T-helper 1 cell treated with Interleukin-12 subunit alpha and Interleukin-12 subunit beta and Interleukin-4 antibody, amounts not matched to agents 30 ng/mL and 1 ng/mL, for 36 hours (primary cell): ENCODE measurements at regions not wholly inside any gene's neighbourhood (a gene's known extent, or its start where the extent isn't known, plus 50 kb on each side); places are given as distances from the start of the nearest gene placed in this dataset.
"Not testable (repeated sequence)": the region's sequence is repeated elsewhere in the genome, so short reads cannot be mapped to it uniquely, and the experiment has no call there.

Experiments
- intact Hi-C: fragments of 100-400 bp; cut with micrococcal nuclease; formaldehyde crosslinking; loops from one replicate; pipeline ENCODE4 v1.15.1; 2024

DNA sequence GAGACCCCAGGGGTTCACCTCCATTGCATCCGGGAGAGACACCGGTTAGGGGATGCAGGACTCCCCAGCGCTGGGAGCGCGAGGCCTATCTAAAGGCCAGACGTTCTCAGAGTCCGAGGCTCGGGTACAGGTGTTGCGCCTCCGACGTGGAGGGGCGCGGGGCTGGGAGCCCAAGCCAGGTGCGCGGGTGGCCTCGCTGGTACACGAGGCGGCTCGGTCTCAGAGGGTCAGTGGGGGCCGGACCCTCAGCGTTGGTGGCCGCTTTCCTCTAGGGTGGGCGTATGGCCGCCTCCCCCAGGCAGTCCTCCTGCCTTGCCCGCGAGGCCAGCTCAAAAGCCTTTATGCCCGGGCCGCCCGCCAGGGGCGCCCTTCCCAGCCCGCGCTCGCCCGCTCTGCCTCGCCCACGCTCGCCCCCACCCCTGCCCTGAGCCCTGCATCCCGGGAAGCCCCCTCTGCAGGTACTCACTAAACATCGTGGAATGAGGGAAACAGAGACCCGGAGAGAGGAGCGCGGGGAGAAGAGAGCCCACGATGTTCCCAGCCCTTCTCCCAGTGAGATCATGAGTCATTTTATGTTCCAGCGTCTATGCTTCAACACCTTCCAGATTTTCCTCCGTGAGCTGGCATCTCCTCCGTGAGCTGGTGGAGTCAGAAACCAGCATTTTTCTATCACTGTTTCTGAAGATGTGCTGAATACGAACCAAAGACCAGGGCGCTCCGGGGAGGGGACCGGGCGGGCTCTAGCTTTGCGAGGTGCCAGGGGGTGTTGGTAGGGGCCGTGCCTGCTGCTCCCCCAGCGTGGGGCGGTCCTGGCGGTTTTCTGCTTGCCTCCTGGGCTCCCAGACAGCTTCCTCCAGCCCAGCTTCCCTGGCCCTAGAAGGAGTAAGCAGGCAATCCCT, 73.8 kb downstream of the DIO3 start:
- intact Hi-C loops, result no loop called here

DNA sequence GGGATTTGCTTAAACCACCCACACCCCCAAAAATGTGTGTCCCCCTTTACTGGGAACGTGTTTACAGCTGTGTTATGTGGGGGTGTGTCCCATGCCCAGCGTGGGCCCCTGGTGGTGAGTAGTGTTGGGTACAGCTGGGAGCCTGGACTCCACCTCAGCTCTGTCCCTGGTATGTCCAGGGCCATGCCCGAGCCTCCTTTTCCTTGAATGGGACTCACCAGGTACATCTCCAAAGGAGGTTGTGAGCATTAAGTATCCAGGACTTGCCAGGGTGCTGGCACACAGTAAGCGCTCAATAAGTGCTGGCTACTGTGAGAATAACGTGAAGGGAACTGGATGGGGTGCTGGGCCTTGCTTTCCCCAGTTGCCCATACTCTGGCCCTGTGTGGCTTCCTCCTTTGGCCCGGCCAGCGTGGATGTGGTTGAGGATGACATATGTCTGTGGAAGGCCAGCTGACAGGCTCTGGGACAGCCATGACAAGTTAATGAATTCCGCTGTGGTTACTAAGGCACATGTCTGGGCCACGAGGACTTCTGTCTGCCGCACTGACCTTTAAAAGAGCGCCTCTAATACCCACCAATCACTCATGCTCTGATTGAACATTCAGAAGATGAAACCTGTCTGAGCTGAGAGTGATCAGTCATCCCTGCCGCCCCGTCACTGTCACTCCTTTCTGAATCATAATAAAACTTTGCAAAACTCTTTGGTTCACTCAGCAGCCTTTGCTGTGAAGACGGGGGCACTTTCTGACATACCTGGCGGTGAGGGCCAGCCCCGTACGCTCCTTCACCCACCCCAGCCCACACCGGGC, 74.7 kb downstream of the DIO3 start:
- intact Hi-C loops, result no loop called here

DNA sequence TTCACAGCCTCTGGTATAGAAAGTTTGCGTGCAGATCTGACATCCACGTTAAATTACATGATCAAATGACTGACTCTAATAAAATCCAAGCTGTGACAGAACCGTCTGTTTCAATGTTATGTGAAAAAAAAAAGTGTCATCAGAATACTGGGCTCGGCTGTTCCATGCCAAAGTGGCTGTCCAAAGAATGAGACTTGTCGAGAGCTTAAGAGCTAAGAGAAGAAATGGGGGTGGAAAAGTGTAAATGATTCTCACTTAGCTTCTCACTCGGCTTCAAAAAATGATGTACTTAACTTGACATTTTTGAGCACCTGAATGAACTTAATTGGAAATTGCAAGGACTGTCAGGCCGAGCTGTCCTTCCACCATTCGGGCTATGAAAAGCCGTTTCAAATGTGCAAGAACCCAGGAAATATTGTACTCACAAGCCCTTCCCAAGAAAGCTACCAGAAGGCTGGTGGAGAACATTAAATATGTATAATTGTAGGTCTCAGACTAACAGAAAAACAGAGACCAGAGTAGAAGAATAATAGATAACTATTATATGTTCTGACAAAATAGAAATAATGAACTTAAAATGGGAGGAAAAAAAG, 78.0 kb downstream of the DIO3 start:
- intact Hi-C loops, result no loop called here

DNA sequence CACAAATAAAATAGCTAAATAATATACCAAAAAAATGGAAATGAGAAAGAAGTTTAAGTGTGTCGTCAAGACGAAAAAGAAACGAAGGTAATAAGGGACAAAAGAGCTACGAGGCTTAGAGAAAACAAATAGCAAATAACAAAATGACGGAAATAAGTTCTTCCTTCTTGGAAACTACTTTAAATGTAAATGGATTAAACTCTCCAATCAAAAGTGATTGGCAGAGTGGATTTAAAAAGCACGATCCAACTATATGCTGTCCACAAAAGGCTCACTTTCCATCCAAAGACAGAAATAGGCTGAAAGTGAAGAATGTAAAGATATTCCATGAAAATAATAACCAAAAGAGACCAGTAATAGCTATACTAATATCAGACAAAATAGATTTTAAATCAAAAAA, 82.4 kb downstream of the DIO3 start:
- intact Hi-C loops, result no loop called here

DNA sequence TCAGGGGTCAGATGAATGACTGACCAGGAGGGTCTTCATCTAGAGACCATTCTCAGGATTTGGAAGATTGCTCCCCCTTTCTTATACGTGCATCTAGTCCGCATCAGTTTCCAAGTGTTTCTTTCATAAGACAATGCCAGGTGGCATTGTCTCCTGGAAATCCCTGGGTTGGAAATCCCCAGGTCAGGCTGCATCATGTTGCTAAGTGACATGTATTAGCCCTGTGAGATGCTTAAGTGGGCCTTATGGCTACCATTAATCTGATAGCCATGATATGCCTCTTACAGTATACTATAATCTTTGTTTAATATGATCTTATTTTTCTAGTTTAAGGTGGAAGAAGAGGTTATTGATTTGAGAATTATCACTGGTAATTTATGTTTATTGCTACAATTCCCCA, 92.8 kb downstream of the DIO3 start:
- intact Hi-C loops, result no loop called here

DNA sequence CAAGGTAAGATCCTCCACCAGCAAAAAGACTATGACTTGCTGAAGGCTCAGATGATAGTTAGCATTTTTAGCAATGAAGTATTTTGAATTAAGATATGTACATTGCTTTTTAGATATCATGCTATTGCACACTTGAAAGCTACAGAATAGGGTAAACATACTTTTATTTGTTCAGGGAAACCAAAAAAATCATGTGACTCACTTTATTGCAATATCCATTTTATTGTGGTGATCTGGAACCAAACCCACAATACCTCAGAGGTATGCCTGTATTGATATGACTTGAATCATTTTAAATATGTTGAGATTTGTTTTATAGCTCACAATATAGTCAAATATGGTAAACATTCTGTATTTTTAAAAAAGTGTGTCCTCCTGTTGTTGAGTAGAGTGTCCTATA, 96.1 kb downstream of the DIO3 start:
- intact Hi-C loops, result no loop called here

DNA sequence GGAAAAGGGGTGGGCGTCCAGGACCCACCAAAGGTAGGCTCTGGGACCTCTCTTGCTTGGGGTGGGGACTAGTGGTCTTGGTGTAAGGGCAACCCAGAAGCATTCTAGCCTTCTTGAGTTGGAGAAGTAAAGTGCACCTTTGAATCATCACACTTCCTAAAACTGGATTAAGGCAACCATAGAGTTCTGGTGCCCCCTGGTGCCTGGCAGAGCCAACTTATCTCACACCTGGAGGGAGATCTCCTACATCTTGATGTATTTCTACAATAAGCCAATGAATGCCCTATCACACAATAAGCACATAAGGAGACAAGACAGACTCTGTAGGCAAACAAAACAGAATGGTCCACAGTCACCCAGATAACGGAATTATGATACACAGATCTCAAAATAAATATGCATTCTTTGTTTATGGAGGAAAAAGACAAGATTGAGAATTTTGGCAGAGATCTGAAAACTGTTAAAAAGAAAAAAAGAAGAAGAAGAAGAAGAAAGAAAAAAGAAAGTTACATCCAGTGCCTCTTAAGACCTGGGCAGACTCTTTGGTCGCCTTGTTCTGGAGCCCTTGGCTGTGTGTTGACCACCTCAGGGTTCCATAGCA, 95.9 kb upstream of the PPP2R5C start:
- intact Hi-C loops, result loop anchor here (1.0 to 10.0 kb wide), 2 partner anchors 815 to 1281 kb away; no protein-coding TSS in a partner anchor

DNA sequence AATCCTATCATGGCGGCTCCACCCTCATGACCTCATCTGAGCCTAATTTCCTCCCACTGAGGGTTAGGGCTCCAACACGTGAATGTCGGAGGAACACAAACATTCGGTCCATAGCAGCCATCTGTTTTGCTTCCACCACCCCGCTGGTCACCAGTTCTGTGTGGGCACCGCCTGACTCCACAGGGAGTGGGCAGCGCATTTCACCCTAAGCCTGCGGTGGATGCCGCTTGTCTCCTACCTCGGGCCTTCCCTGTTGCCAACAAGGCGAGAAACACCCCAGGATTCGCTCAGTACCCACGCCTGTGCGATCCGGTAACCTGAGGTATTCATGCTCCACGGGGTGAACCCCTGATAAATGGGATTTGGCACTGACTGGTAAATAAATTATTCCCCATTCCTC, 95.2 kb upstream of the PPP2R5C start:
- intact Hi-C loops, result loop anchor here (10.0 kb wide), 1 partner anchor 1281 kb away; no protein-coding TSS in a partner anchor

DNA sequence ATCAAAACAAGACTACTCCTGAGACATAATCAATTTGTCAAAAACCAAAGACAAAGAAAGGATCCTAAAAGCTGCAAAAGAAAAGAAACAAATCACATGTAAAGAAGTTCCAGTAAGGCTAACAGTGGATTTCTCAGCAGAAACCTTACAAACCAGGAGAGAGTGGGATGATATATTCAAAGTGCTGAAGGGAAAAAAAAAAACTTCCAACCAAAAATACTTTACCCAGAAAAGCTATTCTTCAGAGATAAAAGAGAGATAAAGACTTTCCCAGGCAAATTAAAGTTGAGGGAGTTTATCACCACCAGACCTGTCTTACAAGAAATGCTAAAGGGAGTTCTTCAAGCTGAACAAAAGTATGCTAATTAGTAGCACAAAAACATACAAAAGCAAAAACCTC, 91.9 kb upstream of the PPP2R5C start:
- intact Hi-C loops, result loop anchor here (10.0 kb wide), 1 partner anchor 1285 kb away; no protein-coding TSS in a partner anchor

DNA sequence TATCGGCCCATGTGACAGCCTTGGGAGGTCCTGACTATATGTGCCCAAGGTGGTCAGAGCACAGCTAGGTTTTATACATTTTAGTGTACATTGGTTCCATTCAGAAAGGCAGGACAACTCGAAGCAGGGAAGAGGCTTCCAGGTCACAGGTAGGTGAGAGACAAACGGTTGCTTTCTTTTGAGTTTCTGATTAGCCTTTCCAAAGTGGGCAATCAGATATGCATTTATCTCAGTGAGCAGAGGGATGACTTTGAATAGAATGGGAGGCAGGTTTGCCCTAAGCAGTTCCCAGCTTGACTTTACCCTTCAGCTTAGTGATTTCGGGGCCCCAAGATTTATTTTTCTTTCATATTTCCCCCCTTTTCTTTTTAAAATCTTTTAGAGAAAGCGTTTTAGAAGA, 87.6 kb upstream of the PPP2R5C start:
- intact Hi-C loops, result no loop called here

DNA sequence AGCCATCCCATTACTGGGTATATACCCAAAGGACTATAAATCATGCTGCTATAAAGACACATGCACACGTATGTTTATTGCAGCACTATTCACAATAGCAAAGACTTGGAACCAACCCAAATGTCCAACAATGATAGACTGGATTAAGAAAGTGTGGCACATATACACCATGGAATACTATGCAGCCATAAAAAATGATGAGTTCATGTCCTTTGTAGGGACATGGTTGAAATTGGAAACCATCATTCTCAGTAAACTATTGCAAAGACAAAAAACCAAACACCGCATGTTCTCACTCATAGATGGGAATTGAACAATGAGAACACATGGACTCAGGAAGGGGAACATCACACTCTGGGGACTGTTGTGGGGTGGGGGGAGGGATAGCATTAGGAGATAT, 85.7 kb upstream of the PPP2R5C start:
- intact Hi-C loops, result not testable (repeated sequence)

DNA sequence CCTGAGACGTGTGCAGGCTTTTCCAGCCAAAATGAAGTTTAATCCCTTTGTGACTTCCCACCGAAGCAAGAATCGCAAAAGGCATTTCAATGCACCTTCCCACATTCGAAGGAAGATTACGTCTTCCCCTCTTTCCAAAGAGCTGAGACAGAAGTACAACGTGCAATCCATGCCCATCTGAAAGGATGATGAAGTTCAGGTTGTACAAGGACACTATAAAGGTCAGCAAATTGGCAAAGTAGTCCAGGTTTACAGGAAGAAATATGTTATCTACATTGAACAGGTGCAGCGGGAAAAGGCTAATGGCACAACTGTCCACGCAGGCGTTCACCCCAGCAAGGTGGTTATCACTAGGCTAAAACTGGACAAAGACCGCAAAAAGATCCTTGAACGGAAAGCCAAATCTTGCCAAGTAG, 83.6 kb upstream of the PPP2R5C start:
- intact Hi-C loops, result not testable (repeated sequence)

DNA sequence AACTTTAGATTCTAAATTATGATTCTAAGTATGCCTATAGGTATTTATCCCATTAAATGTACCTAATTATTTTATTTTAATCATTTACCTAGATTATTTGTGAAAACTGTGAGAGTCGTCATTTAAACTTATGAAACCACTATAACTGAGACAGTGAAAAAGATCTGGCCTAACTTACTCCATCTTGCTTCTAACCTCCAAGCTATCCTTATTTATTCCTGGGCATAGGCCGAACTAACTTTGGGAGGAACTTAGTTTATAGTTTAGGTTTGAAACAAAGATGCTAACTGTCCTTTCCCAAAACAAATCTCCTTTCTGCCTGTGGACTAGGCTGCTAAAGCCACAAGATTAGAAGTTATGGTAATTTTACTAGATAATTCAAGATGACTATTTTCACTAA, 79.7 kb upstream of the PPP2R5C start:
- intact Hi-C loops, result no loop called here

DNA sequence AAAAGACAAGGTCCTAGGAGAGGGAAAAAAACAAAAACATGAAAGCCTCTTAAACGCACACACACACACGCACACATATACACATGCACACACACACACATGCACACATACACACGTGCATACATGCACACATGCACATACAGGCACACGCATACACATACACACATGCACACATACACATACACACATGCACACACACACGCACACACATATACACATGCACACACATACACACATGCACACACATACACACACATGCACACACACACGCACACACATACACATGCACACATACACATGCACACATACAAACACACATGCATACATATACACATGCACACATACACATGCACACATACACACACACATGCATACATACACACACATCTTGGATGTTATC, 78.1 kb upstream of the PPP2R5C start:
- intact Hi-C loops, result no loop called here

DNA sequence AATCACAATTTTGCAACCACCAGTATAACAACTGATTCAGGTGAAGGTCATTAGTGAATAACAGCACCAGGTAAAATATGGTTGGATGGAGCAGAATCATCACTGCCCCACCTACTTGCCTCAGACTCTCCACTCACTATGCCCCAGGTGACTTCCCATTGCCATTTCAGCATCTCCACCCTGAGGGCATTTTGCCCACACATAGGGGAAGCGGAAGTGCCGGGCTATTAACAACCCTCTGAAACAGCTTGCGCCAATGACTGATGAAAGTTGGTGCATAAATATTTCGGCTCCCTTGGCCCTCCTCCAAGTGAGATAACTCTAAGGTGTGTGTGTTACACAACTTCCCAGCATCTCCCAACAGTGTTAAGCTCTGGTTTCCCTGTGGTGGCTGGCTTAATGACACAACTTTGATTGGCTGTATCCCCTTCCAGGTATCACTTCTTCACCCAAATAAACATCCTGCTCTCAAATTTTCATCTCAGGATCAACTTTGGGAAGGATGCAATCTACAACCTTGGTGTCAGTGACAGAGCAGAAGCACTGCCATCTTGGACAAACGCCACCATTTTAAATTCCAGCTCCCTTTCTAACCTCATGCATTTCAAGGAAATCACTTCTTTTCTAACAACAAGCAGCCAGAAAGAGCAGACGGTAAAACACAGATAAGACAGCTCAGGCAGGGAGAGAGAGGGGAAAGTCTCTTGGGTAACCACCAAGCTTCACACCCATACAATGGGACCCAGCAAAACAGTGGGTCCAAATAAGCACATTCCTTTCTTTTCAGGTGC, 73.6 kb upstream of the PPP2R5C start:
- intact Hi-C loops, result no loop called here

DNA sequence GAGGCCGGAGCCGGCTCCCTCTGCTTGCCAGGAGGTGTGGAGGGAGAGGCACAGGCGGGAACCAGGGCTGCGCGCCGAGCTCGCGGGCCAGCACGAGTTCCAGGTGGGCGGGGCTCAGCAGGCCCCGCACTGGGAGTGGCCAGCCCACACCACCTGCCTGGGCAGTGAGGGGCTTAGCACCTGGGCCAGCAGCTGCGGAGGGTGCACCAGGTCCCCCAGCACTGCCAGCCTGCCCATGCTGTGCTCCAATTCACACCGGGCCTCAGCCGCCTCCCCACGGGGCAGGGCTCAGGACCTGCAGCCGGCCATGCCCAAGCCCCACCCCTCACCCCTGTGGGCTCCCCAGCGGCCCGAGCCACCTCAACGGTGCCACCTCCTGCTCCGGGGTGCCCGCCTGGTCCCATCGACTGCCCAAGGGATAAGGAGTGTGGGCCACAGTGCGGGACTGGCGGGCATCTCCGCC, 72.4 kb upstream of the PPP2R5C start:
- intact Hi-C loops, result no loop called here

DNA sequence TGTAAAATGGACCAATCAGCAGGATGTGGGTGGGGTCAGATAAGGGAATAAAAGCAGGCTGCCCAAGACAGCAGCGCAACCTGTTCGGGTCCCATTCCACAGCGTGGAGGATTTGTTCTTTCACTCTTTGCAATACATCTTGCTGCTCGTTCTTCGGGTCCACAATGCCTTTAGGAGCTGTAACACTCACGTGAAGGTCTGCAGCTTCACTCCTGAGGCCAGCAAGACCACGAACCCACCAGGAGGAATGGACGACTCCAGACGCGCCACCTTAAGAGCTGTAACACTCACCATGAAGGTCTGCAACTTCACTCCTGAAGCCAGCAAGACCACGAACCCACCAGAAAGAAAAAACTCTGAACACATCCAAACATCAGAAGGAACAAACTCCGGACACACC, 71.5 kb upstream of the PPP2R5C start:
- intact Hi-C loops, result not testable (repeated sequence)

DNA sequence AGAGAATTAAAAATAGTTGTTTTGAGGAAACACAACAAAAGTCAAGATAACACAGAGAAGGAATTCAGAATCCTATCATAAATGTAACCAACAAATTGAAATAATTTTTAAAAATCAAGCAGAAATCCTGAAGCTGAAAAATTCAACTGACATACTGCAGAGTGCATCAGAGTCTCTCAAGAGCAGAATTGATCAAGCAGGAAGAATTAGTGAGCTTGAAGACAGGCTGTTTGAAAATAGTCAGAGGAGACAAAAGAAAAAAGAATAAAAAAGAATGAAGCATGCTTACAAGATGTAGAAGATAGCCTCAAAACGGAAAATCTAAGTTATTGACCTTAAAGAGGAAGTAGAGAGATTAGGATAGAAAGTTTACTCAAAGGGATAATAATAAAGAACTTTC, 65.8 kb upstream of the PPP2R5C start:
- intact Hi-C loops, result no loop called here

DNA sequence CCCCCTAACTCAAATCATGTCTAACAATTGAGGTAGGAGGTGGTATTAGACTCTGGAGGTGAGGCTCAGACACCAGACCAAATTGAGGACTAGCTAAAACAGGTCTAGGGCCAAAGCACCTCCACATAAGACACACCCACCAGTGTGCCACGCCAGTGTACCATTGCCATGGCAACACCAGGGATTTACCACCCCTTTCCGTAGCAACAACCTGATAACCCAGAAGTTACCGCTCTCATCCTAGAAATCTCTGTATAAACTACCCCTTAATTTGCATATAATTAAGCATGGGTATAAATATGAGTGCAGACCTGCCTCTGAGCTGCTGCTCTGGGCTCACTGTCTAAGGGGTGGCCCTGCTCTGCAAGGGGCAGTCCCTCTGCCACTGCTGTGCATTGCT, 57.4 kb upstream of the PPP2R5C start:
- intact Hi-C loops, result no loop called here

DNA sequence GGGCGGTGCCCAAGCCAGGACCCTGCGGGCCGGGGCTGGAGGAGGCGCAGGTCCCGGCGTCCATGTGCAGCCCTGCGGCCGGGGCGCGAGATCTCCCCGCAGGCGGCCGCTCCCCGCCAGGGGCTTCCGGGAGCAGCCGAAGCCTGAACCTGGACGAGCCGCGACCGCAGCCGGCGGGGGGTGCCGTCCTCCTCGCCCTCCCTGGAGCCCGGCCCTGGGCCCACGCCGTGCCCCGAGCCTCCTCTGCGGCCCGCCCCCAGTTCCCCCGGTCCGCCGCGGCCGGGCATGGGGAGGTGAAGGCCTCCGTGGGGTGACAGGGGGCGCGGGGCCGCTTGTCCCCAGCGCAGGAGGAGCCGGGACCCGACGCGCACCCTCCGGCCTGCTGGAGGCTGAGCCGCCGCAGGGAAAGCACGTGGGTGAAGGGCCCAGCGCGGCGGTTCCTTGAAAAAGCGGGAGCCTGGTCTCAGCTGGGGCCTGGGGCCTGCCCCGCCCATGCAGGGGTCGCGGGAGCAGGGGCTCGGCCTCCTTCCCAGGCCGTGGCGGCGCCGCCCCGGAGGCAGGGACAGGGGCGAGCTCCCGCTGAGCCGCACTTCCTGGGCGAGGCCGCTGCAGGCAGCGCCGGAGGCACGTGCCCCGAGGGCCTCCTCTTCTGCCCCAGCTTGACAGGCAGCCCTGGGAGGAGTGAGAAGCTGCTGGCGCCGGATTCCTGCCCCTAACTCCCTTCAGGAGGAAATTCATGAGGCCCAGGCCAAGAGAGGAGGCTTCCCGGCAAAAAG, 55.6 kb upstream of the PPP2R5C start:
- intact Hi-C loops, result loop anchor here (1.0 to 2.0 kb wide), 4 partner anchors 315 to 609 kb away; partner anchors contain the start of genes HSP90AA1 and WDR20
